ENCODE measurements at regions not wholly inside any gene's neighbourhood (a gene's known extent, or its start where the extent isn't known, plus 50 kb on each side); places are given as distances from the start of the nearest gene placed in this dataset.

- Mint-ChIP-seq H3K27ac (no peak overlapping the region), H3K27me3 (peaks cover 4% of the 10 kb centered on the region), H3K9me3 (peaks cover 0 to 8% (median 3%) of the 10 kb centered on the region in 7 donors), H3K4me1 (no peaks in the 10 kb centered on the region), H3K4me3 (no peak overlapping the region), H3K36me3 (no peaks in the 10 kb centered on the region)
- H3K4me1 ChIP-seq (ENCODE audit: control insufficient read depth, insufficient read depth, low read length, poor library complexity, severe bottlenecking): no peaks in the 10 kb centered on the region
- H3K36me3 ChIP-seq (ENCODE audit: control insufficient read depth, insufficient read depth, low read length): no peaks in the 10 kb centered on the region
- H3K9me3 ChIP-seq (ENCODE audit: control insufficient read depth in 2 of 2, low read length in 2 of 2): no peaks in the 10 kb centered on the region
- no peak overlapping the region for H3K4me3 ChIP-seq (ENCODE audit: low read depth, low read length)
- no peak overlapping the region for H3K27ac ChIP-seq (ENCODE audit: insufficient read depth, low read length, poor library complexity, severe bottlenecking)
- ATAC-seq (ENCODE audit: low read depth in 2 of 2) (no peak), DNase-seq (no peak)
- peaks cover 2% of the 10 kb centered on the region for H3K27me3 ChIP-seq (ENCODE audit: control insufficient read depth, insufficient read depth, low read length)
Measured at GRCh38 chr10:43953672-43954071, 305.0 kb upstream of the ZNF32 start.

- H3K36me3 Mint-ChIP-seq: no peaks in the 10 kb centered on the region
- DNase-seq: no peak
- H3K4me1 Mint-ChIP-seq: no peaks in the 10 kb centered on the region
- no peak for ATAC-seq (ENCODE audit: low read depth in 2 of 2)
- peaks cover 4% of the 10 kb centered on the region for H3K27me3 Mint-ChIP-seq
- Histone ChIP-seq H3K9me3 (ENCODE audit: control insufficient read depth in 2 of 2, low read length in 2 of 2) (no peaks in the 10 kb centered on the region), H3K4me3 (ENCODE audit: low read depth, low read length) (no peak overlapping the region), H3K27me3 (ENCODE audit: control insufficient read depth, insufficient read depth, low read length) (peaks cover 2% of the 10 kb centered on the region), H3K36me3 (ENCODE audit: control insufficient read depth, insufficient read depth, low read length) (no peaks in the 10 kb centered on the region), H3K4me1 (ENCODE audit: control insufficient read depth, insufficient read depth, low read length, poor library complexity, severe bottlenecking) (no peaks in the 10 kb centered on the region), H3K27ac (ENCODE audit: insufficient read depth, low read length, poor library complexity, severe bottlenecking) (no peak overlapping the region)
- H3K9me3 Mint-ChIP-seq: peaks cover 0 to 10% (median 3%) of the 10 kb centered on the region in 7 donors
- no peak overlapping the region for H3K27ac Mint-ChIP-seq
- H3K4me3 Mint-ChIP-seq: no peak overlapping the region
Measured at GRCh38 chr10:43952760-43953159, 304.1 kb upstream of the ZNF32 start.

- H3K27ac ChIP-seq (ENCODE audit: insufficient read depth, low read length, poor library complexity, severe bottlenecking): no peak overlapping the region
- H3K9me3 ChIP-seq (ENCODE audit: control insufficient read depth in 2 of 2, low read length in 2 of 2): no peaks in the 10 kb centered on the region
- Mint-ChIP-seq H3K9me3 (peaks cover 0 to 10% (median 2%) of the 10 kb centered on the region in 7 donors), H3K27ac (no peak overlapping the region), H3K36me3 (no peaks in the 10 kb centered on the region), H3K4me1 (no peaks in the 10 kb centered on the region), H3K27me3 (peaks cover 4% of the 10 kb centered on the region), H3K4me3 (no peak overlapping the region)
- ATAC-seq (ENCODE audit: low read depth in 2 of 2): no peak
- H3K4me1 ChIP-seq (ENCODE audit: control insufficient read depth, insufficient read depth, low read length, poor library complexity, severe bottlenecking): no peaks in the 10 kb centered on the region
- peaks cover 2% of the 10 kb centered on the region for H3K27me3 ChIP-seq (ENCODE audit: control insufficient read depth, insufficient read depth, low read length)
- DNase-seq: no peak
- H3K36me3 ChIP-seq (ENCODE audit: control insufficient read depth, insufficient read depth, low read length): no peaks in the 10 kb centered on the region
- H3K4me3 ChIP-seq (ENCODE audit: low read depth, low read length): no peak overlapping the region
Measured at GRCh38 chr10:43949351-43949750, 300.7 kb upstream of the ZNF32 start.

GRCh38 chr10:43946445-43946844 lies 297.8 kb upstream of the ZNF32 start:
- DNase-seq (no peak), ATAC-seq (ENCODE audit: low read depth in 2 of 2) (no peak)
- Mint-ChIP-seq H3K27me3 (peaks cover 4% of the 10 kb centered on the region), H3K36me3 (no peaks in the 10 kb centered on the region), H3K9me3 (peaks cover 0 to 10% (median 0%) of the 10 kb centered on the region in 7 donors), H3K27ac (no peak overlapping the region), H3K4me3 (no peak overlapping the region), H3K4me1 (peaks cover 0 to 6% (median 1%) of the 10 kb centered on the region in 4 donors)
- Histone ChIP-seq H3K36me3 (ENCODE audit: control insufficient read depth, insufficient read depth, low read length) (no peaks in the 10 kb centered on the region), H3K27ac (ENCODE audit: insufficient read depth, low read length, poor library complexity, severe bottlenecking) (no peak overlapping the region), H3K27me3 (ENCODE audit: control insufficient read depth, insufficient read depth, low read length) (peaks cover 2% of the 10 kb centered on the region), H3K4me1 (ENCODE audit: control insufficient read depth, insufficient read depth, low read length, poor library complexity, severe bottlenecking) (no peaks in the 10 kb centered on the region), H3K4me3 (ENCODE audit: low read depth, low read length) (no peak overlapping the region), H3K9me3 (ENCODE audit: control insufficient read depth in 2 of 2, low read length in 2 of 2) (no peaks in the 10 kb centered on the region)

- ATAC-seq (ENCODE audit: low read depth in 2 of 2): no peak
- no peak overlapping the region for H3K27ac Mint-ChIP-seq
- H3K36me3 Mint-ChIP-seq: no peaks in the 10 kb centered on the region
- no peak overlapping the region for H3K4me3 Mint-ChIP-seq
- Histone ChIP-seq H3K27me3 (ENCODE audit: control insufficient read depth, insufficient read depth, low read length) (no peaks in the 10 kb centered on the region), H3K27ac (ENCODE audit: insufficient read depth, low read length, poor library complexity, severe bottlenecking) (no peak overlapping the region), H3K9me3 (ENCODE audit: control insufficient read depth in 2 of 2, low read length in 2 of 2) (no peaks in the 10 kb centered on the region), H3K4me3 (ENCODE audit: low read depth, low read length) (no peak overlapping the region), H3K36me3 (ENCODE audit: control insufficient read depth, insufficient read depth, low read length) (no peaks in the 10 kb centered on the region), H3K4me1 (ENCODE audit: control insufficient read depth, insufficient read depth, low read length, poor library complexity, severe bottlenecking) (no peaks in the 10 kb centered on the region)
- peaks cover 4% of the 10 kb centered on the region for H3K27me3 Mint-ChIP-seq
- peaks cover 0 to 6% (median 1%) of the 10 kb centered on the region in 4 donors for H3K4me1 Mint-ChIP-seq
- DNase-seq: no peak
- H3K9me3 Mint-ChIP-seq: peaks cover 0 to 8% (median 0%) of the 10 kb centered on the region in 7 donors
Measured at GRCh38 chr10:43945908-43946307, 297.2 kb upstream of the ZNF32 start.

GRCh38 chr10:43945094-43945730 lies 296.5 kb upstream of the ZNF32 start:
- Histone ChIP-seq H3K36me3 (ENCODE audit: control insufficient read depth, insufficient read depth, low read length) (no peaks in the 10 kb centered on the region), H3K4me1 (ENCODE audit: control insufficient read depth, insufficient read depth, low read length, poor library complexity, severe bottlenecking) (no peaks in the 10 kb centered on the region), H3K27ac (ENCODE audit: insufficient read depth, low read length, poor library complexity, severe bottlenecking) (no peak overlapping the region), H3K27me3 (ENCODE audit: control insufficient read depth, insufficient read depth, low read length) (no peaks in the 10 kb centered on the region), H3K9me3 (ENCODE audit: control insufficient read depth in 2 of 2, low read length in 2 of 2) (no peaks in the 10 kb centered on the region), H3K4me3 (ENCODE audit: low read depth, low read length) (no peak overlapping the region)
- Mint-ChIP-seq H3K27ac (no peak overlapping the region), H3K4me1 (peaks cover 0 to 6% (median 1%) of the 10 kb centered on the region in 4 donors), H3K9me3 (peaks cover 0 to 4% (median 0%) of the 10 kb centered on the region in 7 donors), H3K36me3 (no peaks in the 10 kb centered on the region), H3K27me3 (no peaks in the 10 kb centered on the region), H3K4me3 (no peak overlapping the region)
- ATAC-seq (ENCODE audit: low read depth in 2 of 2) (no peak), DNase-seq (no peak)

- Histone ChIP-seq H3K9me3 (ENCODE audit: control insufficient read depth in 2 of 2, low read length in 2 of 2) (no peaks in the 10 kb centered on the region), H3K4me3 (ENCODE audit: low read depth, low read length) (no peak overlapping the region), H3K27ac (ENCODE audit: insufficient read depth, low read length, poor library complexity, severe bottlenecking) (no peak overlapping the region), H3K36me3 (ENCODE audit: control insufficient read depth, insufficient read depth, low read length) (no peaks in the 10 kb centered on the region), H3K27me3 (ENCODE audit: control insufficient read depth, insufficient read depth, low read length) (no peaks in the 10 kb centered on the region), H3K4me1 (ENCODE audit: control insufficient read depth, insufficient read depth, low read length, poor library complexity, severe bottlenecking) (no peaks in the 10 kb centered on the region)
- Mint-ChIP-seq H3K4me1 (peaks cover 0 to 6% (median 1%) of the 10 kb centered on the region in 4 donors), H3K9me3 (peaks cover 0 to 4% (median 0%) of the 10 kb centered on the region in 7 donors), H3K27ac (no peak overlapping the region), H3K4me3 (no peak overlapping the region), H3K36me3 (no peaks in the 10 kb centered on the region), H3K27me3 (no peaks in the 10 kb centered on the region)
- no peak for DNase-seq
- no peak for ATAC-seq (ENCODE audit: low read depth in 2 of 2)
Measured at GRCh38 chr10:43944381-43945093, 295.9 kb upstream of the ZNF32 start.
